ENCODE measurements at regions not wholly inside any gene's neighbourhood (a gene's known extent, or its start where the extent isn't known, plus 50 kb on each side); places are given as distances from the start of the nearest gene placed in this dataset.

GRCh38 chr13:26984337-26984736, 187.3 kb downstream of the USP12 start:
- peaks cover 11% of the 10 kb centered on the region for H3K36me3 Mint-ChIP-seq (ENCODE audit: insufficient read depth, unreplicated experiment)
- H3K4me1 ChIP-seq, result peaks cover 59% of the 10 kb centered on the region
- no peaks in the 10 kb centered on the region for H3K9me3 Mint-ChIP-seq (ENCODE audit: unreplicated experiment)
- DNase-seq, result no peak
- peak overlapping the region; percentile 45 for H3K4me3 Mint-ChIP-seq (ENCODE audit: unreplicated experiment)
- peak overlapping the region; percentile 99 for H3K27ac Mint-ChIP-seq (ENCODE audit: unreplicated experiment)
- intact Hi-C loops (cut with micrococcal nuclease; ENCODE audit: unreplicated experiment), result no loop called here
- H3K27me3 Mint-ChIP-seq (ENCODE audit: insufficient read depth, unreplicated experiment), result no peaks in the 10 kb centered on the region
- CTCF ChIA-PET, result interaction anchor here (0.9 to 3.0 kb wide), 10 partner anchors 13 to 970 kb away, joined by 3 to 72 read pairs (median 16); no protein-coding TSS in a partner anchor
- no peaks in the 10 kb centered on the region for H3K27me3 ChIP-seq (replicated peaks; ENCODE audit: control insufficient read depth, insufficient read depth, low read length)
- no peaks in the 10 kb centered on the region for H3K9me3 ChIP-seq
- no peaks in the 10 kb centered on the region for H3K36me3 ChIP-seq (ENCODE audit: control insufficient read depth, insufficient read depth, low read length)
- POLR2A ChIA-PET, result no interaction called here
- BruUV-seq (replicated peaks), result no TSS peak
- H3K4me1 Mint-ChIP-seq (ENCODE audit: low read depth, unreplicated experiment), result peaks cover 71% of the 10 kb centered on the region
- no peak overlapping the region for H3K4me3 ChIP-seq (ENCODE audit: low read depth, low read length)
- TF ChIP-seq CTCF (IDR thresholded peaks at IDR 0.05; ENCODE audit: insufficient read depth in 1 of 2, low read depth in 1 of 2, low read length in 1 of 2, severe bottlenecking in 1 of 2, unreplicated experiment in 1 of 2), result no peak

GRCh38 chr13:26983543-26984320, 187.9 kb downstream of the USP12 start:
- no peaks in the 10 kb centered on the region for H3K27me3 Mint-ChIP-seq (ENCODE audit: insufficient read depth, unreplicated experiment)
- H3K4me1 Mint-ChIP-seq (ENCODE audit: low read depth, unreplicated experiment), result peaks cover 71% of the 10 kb centered on the region
- TSS peak; percentile 68 for BruUV-seq (replicated peaks)
- Histone ChIP-seq H3K36me3 (ENCODE audit: control insufficient read depth, insufficient read depth, low read length) (no peaks in the 10 kb centered on the region), H3K9me3 (no peaks in the 10 kb centered on the region), H3K4me1 (peaks cover 65% of the 10 kb centered on the region), H3K4me3 (ENCODE audit: low read depth, low read length) (no peak overlapping the region), H3K27me3 (replicated peaks; ENCODE audit: control insufficient read depth, insufficient read depth, low read length) (no peaks in the 10 kb centered on the region)
- peaks cover 11% of the 10 kb centered on the region for H3K36me3 Mint-ChIP-seq (ENCODE audit: insufficient read depth, unreplicated experiment)
- peak overlapping the region; percentile 50 for H3K4me3 Mint-ChIP-seq (ENCODE audit: unreplicated experiment)
- intact Hi-C loops (cut with micrococcal nuclease; ENCODE audit: unreplicated experiment), result loop anchor here (1.0 to 2.0 kb wide), 6 partner anchors 14 to 187 kb away; partner anchors contain the start of gene USP12
- POLR2A ChIA-PET, result interaction anchor here (0.7 to 2.0 kb wide), 11 partner anchors 11 to 378 kb away, joined by 3 to 27 read pairs (median 9); no protein-coding TSS in a partner anchor
- CTCF ChIA-PET, result interaction anchor here (0.6 to 1.9 kb wide), 18 partner anchors 9 to 843 kb away, joined by 3 to 72 read pairs (median 5); partner anchors contain the start of gene RASL11A
- H3K9me3 Mint-ChIP-seq (ENCODE audit: unreplicated experiment), result no peaks in the 10 kb centered on the region
- no peak for TF ChIP-seq CTCF (IDR thresholded peaks at IDR 0.05; ENCODE audit: insufficient read depth in 1 of 2, low read depth in 1 of 2, low read length in 1 of 2, severe bottlenecking in 1 of 2, unreplicated experiment in 1 of 2)
- no peak for DNase-seq
- H3K27ac Mint-ChIP-seq (ENCODE audit: unreplicated experiment), result peak overlapping the region; percentile 99

DNA sequence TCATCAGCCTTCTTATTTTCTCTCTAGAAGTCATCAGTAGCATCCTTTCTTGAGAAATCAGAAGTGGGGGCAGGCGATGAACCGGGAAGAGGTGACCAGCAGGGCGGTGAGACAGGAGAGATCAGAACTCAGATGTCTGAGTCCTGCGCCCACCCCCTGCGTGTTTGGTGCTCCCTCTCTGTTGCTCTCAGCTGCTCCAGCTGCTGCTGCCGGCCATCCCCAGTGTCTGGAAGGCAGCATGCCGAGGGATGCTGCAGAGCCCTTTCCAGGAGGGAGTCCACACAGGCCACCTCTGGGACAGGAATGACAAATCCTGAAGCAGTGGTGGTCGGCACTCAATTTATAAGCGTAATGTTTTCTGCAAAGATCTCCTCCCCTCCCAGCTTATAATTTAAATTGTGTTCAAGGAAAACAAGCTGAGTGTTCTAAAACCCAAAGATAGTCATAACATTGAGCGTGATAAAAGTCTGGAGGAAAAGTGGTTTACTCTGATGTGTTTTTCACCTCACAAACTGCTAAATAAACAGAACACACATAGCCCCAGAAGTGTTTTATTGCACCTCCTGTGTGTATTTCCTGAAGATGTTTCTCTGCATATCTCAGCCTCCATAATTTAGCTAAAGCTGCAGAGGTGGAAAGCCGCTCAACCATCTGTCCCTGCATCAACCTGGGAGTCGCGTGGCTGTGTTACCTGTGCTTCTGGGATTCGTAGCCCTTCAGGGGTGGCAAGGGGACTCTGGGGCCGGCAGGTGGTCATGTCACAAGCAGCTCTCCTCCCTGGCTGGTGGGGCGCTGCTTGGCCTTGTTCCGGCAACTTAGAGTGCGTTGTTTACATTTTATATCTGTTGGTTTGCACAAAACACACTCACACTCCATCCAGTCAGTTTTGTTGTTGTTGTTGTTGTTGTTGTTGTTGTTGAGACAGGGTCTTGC, 191.2 kb downstream of the USP12 start:
- Mint-ChIP-seq H3K4me3 (ENCODE audit: unreplicated experiment) (no peak overlapping the region), H3K9me3 (ENCODE audit: unreplicated experiment) (no peaks in the 10 kb centered on the region), H3K27me3 (ENCODE audit: insufficient read depth, unreplicated experiment) (no peaks in the 10 kb centered on the region), H3K4me1 (ENCODE audit: low read depth, unreplicated experiment) (peaks cover 77% of the 10 kb centered on the region), H3K27ac (ENCODE audit: unreplicated experiment) (peak overlapping the region; percentile 80), H3K36me3 (ENCODE audit: insufficient read depth, unreplicated experiment) (peaks cover 11% of the 10 kb centered on the region)
- Histone ChIP-seq H3K4me3 (ENCODE audit: low read depth, low read length) (no peak overlapping the region), H3K4me1 (peaks cover 85% of the 10 kb centered on the region), H3K36me3 (ENCODE audit: control insufficient read depth, insufficient read depth, low read length) (no peaks in the 10 kb centered on the region), H3K27me3 (replicated peaks; ENCODE audit: control insufficient read depth, insufficient read depth, low read length) (no peaks in the 10 kb centered on the region), H3K9me3 (no peaks in the 10 kb centered on the region)
- intact Hi-C loops (cut with micrococcal nuclease; ENCODE audit: unreplicated experiment), result no loop called here
- no peak for TF ChIP-seq CTCF (IDR thresholded peaks at IDR 0.05; ENCODE audit: insufficient read depth in 1 of 2, low read depth in 1 of 2, low read length in 1 of 2, severe bottlenecking in 1 of 2, unreplicated experiment in 1 of 2)
- DNase-seq, result no peak
- BruUV-seq (replicated peaks), result no TSS peak
- CTCF ChIA-PET, result interaction anchor here (0.6 to 2.4 kb wide), 4 partner anchors 8 to 34 kb away, joined by 3 to 12 read pairs (median 8); no protein-coding TSS in a partner anchor
- POLR2A ChIA-PET, result interaction anchor here (1.2 to 2.4 kb wide), 3 partner anchors 12 to 25 kb away, joined by 3 to 16 read pairs (median 9); no protein-coding TSS in a partner anchor
